HG02642 (cell line): ENCODE measurements at regions not wholly inside any gene's neighbourhood (a gene's known extent, or its start where the extent isn't known, plus 50 kb on each side); places are given as distances from the start of the nearest gene placed in this dataset.

Experiments
- ATAC-seq: cut with Tn5 transposase; IDR thresholded peaks from one replicate; pipeline ENCODE4 v1.9.1; 2021; ENCODE audit warnings: mild to moderate bottlenecking; ENCODE audit not compliant: unreplicated experiment, poor library complexity

- ATAC-seq: no peak
Observed at GRCh38 chr14:82410064-82410463, 876.4 kb upstream of the SEL1L start.

GRCh38 chr14:82411298-82411697 lies 877.6 kb upstream of the SEL1L start:
- no peak for ATAC-seq

GRCh38 chr14:82412545-82412944 lies 878.9 kb upstream of the SEL1L start:
- no peak for ATAC-seq

- no peak for ATAC-seq
Observed at GRCh38 chr14:82414853-82415539, 881.3 kb upstream of the SEL1L start.

GRCh38 chr14:82419933-82420332 lies 886.3 kb upstream of the SEL1L start:
- no peak for ATAC-seq

GRCh38 chr14:82420871-82421270 lies 887.2 kb upstream of the SEL1L start:
- ATAC-seq: no peak

- ATAC-seq: no peak
Observed at GRCh38 chr14:82421286-82421685, 887.6 kb upstream of the SEL1L start.

- ATAC-seq: no peak
Observed at GRCh38 chr14:82422230-82422629, 888.6 kb upstream of the SEL1L start.

GRCh38 chr14:82425261-82425660 lies 891.6 kb upstream of the SEL1L start:
- ATAC-seq: no peak

- no peak for ATAC-seq
Observed at GRCh38 chr14:82431031-82431430, 897.4 kb upstream of the SEL1L start.

- ATAC-seq: no peak
Observed at GRCh38 chr14:82432301-82433105, 898.9 kb upstream of the SEL1L start.

- no peak for ATAC-seq
Observed at GRCh38 chr14:82438436-82438835, 904.8 kb upstream of the SEL1L start.

- no peak for ATAC-seq
Observed at GRCh38 chr14:82441270-82441669, 907.6 kb upstream of the SEL1L start.

GRCh38 chr14:82445810-82446570 lies 912.3 kb upstream of the SEL1L start:
- no peak for ATAC-seq

GRCh38 chr14:82447586-82447985 lies 913.9 kb upstream of the SEL1L start:
- ATAC-seq: no peak

- no peak for ATAC-seq
Observed at GRCh38 chr14:82449926-82450468, 916.3 kb upstream of the SEL1L start.

- no peak for ATAC-seq
Observed at GRCh38 chr14:82451675-82452074, 918.0 kb upstream of the SEL1L start.

- no peak for ATAC-seq
Observed at GRCh38 chr14:82482345-82482744, 948.7 kb upstream of the SEL1L start.

- no peak for ATAC-seq
Observed at GRCh38 chr14:82488473-82488872, 954.8 kb upstream of the SEL1L start.

- ATAC-seq: no peak
Observed at GRCh38 chr14:82490397-82490796, 956.7 kb upstream of the SEL1L start.

- no peak for ATAC-seq
Observed at GRCh38 chr14:82492157-82492556, 958.5 kb upstream of the SEL1L start.
